CD4-positive, alpha-beta T cell treated with Interleukin-17A for 1 hour (primary cell): ENCODE measurements at regions not wholly inside any gene's neighbourhood (a gene's known extent, or its start where the extent isn't known, plus 50 kb on each side); places are given as distances from the start of the nearest gene placed in this dataset.
"Not testable (repeated sequence)": the region's sequence is repeated elsewhere in the genome, so short reads cannot be mapped to it uniquely, and the experiment has no call there.

Source experiments
- DNase-seq: peaks from one replicate; pipeline ENCODE4 v3.0.0-alpha.2; 2020

DNA sequence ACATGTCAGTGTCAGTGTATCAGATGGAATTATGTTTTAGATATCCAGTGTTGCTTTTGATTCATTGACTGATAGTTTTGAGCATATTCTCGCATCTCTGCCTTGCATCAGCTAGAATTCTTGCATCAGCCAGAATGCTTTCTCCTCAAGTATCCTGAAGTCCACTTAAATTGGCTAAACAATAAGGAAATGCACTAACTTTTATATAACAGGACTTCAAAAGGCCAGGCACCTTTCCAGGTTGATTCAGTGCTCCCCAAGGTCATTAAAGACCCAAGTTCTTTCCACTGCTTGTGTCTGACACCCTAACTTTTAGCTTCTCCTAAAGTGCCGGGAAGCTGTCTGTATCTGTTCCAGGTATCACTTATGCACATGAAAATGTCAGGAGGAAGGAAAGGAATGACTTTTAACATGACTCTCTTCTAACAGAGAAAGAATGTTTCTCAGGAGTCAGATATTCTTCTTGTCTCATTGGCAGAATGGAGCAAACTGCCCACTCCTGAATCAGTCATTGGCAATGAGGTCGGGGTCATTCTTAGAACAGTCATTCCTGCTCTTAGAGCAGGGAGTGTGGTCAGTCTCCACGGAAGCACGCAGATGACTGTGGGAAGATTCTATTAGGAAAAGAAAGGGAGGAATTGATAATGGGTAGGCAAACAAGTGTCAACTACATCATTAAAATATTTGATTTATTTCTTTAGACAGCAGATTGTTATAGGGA lies 92.9 kb upstream of the TLL1 start:
- no peak for DNase-seq

- no peak for DNase-seq
These were observed 92.3 kb upstream of the TLL1 start for GRCh38 chr4:165780735-165781134.

DNA sequence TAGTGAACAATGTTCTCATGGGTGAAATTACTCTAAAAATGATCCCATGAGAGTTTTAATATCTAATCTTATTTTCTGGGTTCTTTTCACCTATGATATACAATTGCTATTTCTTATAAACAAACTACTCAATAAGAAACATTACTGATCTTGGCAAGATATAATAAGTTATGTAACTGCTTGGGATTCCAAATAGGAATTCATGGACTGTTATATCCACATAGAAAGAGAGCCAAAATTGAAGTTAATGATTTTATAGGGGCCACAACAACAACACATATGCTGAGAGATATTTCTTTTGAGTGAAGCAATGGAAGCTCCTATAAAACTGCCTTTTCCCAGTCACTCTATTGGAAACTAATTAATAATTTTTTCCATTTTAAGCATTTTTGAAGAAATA lies 90.4 kb upstream of the TLL1 start:
- no peak for DNase-seq

- no peak for DNase-seq
These were observed 89.4 kb upstream of the TLL1 start for GRCh38 chr4:165783626-165784025.

DNA sequence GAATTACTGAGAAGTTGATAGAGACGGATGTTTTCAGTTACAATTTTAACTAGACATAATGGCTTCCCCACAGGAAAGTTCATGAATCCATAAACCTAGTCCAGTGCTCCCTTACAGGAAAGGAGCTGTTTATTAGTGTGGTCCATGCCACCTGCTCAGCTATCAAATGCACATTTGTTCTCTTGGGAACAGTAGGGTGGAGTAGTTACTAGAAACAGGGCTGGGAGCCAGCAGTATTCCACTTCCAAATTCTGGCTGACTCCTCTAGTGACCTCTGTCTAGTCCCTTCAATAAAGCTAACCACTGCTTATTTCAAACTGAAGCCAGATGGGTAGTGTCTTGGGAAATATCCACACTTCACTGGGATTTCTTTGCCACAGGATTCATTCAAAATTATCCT lies 88.4 kb upstream of the TLL1 start:
- DNase-seq, result no peak

DNA sequence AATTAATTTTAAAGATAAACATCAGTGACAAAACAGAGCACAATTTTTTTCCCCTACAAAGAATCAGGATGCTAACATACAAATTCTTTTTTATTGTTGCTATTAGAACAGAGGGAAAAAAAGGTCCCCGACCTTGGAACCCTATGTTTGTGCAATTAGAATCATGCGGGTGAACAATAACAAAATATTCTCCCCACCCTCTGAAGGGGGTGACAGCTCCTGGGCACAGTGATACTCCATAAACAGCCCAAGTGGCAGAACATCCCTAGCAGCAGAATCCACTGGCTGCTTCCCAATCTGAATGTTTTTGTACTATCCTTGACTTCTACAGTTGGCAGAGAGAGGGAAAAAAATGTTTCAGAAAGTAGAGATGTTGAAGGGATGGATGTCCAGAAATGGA lies 87.7 kb upstream of the TLL1 start:
- no peak for DNase-seq

- no peak for DNase-seq
These were observed 85.3 kb upstream of the TLL1 start for GRCh38 chr4:165787516-165788274.

DNA sequence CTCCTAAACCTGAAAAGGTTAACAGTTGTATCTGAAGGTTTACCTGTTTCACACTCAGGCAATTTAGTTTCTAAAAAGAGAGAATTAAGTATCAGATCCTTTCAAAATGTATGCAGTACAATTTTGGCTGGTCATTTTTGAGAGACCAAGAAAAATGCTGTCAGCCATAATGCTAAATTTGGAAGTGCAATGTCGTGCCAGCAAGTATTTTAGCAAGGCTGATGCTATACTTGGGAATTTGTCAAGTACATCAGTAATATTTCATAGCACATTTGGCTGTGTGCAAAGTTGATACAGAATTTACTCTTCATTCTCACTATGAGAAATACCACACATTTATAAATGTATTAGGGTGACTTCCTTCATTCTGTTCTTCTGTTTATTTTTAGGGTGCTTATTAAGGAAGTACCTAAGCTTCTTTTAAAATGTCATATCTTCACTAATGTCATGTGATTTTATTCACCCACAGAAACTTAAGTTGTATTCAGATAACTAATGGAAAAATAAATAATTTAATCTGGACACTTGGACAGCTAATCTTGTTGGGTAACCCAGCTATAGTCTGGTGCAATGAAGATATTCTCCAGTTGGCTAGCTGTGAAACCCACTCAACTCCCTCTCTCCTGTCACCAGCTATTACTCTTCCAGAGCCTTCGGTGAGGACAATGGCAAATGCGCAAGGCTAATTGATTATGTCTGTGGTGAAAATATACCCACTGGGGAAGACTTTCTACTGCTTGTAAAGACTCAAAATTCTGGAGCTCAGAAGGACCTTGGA lies 84.2 kb upstream of the TLL1 start:
- DNase-seq, result no peak

GRCh38 chr4:165793236-165793635 lies 79.8 kb upstream of the TLL1 start:
- no peak for DNase-seq

DNA sequence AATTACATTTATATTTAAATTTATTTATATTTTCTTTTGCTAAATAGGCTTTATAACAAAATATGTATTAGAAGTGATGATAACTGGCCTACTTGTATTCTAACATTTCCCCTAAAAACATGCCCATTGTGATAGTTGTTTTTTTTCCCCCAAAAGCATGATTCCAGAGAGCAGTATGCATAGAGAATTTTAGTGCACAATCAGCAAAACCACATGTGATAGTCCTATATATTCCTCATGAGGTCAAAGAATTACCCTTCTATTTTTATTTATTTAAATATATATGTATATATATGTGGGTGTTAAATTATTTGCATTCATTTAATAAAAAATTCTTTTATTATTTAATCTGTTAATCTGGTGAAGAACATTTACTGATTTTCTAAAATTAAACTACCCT lies 78.2 kb upstream of the TLL1 start:
- no peak for DNase-seq

DNA sequence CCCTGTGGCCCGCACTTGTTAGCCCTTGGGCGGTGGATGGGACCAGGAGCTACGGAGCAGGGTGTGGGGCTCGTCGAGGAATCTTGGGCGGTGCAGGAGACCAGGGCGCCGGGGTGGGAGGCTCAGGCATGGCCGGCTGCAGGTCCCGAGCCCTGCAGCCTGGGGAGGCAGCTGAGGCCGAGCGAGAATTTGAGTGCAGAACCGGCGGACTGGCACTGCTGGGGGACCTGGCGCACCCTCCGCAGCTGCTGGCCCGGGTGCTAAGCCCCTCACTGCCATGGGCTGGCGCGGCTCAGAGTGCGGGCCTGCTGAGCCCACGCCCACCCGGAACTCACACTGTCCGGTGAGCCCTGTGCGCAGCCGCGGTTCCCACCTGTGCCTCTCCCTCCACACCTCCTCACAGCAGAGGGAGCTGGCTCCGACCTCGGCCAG lies 73.6 kb upstream of the TLL1 start:
- DNase-seq, result no peak

DNA sequence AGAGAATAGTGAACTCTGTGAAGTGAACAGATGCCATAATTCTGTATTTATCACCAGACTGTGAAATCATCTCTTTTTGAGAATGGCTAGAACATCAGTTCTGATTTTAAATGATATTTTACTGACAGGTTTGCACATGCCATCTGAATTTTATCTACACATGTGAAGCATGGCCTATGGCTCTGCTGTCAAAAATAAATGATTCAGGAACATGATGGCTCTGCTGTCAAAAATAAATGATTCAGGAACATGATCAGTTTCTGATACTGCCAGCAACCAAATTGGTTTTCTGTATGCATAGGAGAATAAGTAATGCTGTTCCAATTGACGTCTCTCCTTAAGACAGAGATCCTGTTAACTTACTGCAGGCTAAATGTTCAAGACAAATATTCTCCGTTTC lies 70.6 kb upstream of the TLL1 start:
- no peak for DNase-seq

- no peak for DNase-seq
These were observed 70.0 kb upstream of the TLL1 start for GRCh38 chr4:165803005-165803404.

DNA sequence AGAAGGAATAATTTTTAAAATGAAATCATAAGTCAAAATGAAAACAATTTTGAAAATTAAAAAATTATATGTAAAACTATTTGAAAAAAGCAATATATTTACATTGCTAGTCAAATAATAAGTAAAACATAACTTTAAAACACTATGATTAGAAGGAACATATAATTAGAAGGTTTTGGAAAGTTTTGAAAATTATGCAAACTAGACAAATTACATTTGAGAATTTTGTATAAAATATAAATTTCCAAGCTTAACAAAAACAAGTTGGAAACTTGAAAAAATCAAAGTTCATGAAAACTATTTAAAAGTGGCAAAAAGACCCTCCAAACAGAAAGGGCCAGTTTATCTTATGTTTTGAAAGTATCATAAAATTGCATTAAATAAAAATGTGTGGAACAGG lies 67.6 kb upstream of the TLL1 start:
- DNase-seq, result no peak

DNA sequence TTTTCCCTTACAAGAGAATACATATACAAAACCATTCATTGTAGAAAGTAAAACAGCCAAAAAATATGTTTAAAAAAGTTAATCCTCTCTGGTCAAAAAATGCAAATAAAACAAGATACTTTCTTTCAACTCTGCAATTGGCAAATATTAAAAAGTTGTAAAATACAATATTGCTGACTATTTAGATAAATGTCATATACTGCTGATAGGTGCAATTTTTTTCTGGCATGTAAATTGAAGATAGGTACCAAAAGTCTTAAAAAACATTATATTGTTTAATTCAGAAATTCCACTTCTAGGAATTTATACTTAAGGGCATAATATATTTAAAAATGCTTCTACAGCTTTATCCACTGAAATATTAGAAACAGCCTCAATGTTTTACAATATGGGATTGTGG lies 66.4 kb upstream of the TLL1 start:
- DNase-seq, result no peak

GRCh38 chr4:165810726-165811125 lies 62.3 kb upstream of the TLL1 start:
- no peak for DNase-seq

GRCh38 chr4:165813606-165814005 lies 59.4 kb upstream of the TLL1 start:
- DNase-seq, result no peak

DNA sequence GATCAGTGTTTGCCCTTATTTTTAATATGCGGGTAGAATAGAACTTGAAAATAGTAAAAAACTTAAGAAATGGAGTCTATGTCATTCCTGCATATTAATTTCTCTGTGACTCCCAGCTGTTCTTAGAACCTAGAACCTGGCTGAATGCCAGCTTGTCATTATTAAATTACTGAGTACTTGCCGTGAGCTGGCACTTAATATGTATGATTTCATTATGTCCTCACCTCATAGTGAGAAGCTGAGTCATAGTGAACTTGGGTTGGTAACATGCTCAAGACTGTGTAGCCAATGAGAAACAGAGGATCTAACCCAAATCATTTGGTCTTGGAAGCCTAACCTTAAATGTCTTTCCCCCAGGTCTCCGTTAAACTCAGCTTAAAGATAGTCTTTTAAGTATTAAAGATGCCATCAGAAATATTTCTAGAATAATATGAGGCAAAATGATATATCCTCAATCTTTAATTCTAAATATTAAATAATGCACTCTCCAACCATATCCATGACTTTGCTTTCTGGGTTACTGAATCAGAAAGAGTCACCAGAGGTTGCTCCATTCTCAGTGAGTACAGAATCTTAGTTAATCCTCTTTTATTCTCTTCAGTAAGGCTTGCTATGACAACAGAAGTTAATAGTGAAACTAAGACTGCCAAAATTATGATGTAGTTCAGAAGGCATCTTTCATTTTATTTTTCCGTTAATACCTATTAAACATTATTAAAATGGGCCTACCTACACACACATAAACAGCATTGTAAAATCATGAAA lies 58.6 kb upstream of the TLL1 start:
- no peak for DNase-seq

- DNase-seq, result not testable (repeated sequence)
These were observed 53.9 kb upstream of the TLL1 start for GRCh38 chr4:165819126-165819525.
